ENCODE measurements at regions not wholly inside any gene's neighbourhood (a gene's known extent, or its start where the extent isn't known, plus 50 kb on each side); places are given as distances from the start of the nearest gene placed in this dataset.

GRCh38 chr10:8338177-8338766 lies 283.8 kb downstream of the GATA3 start:
- TF ChIP-seq CTCF (IDR thresholded peaks at IDR 0.05) = no peak
- TF ChIP-seq POLR2A (IDR thresholded peaks at IDR 0.05) = no peak

Measured in thyroid gland (tissue), 4 donors.